Activated T-cell treated with anti-CD3 and anti-CD28 coated beads, Interleukin-2, amount 50 U/mL, for 72 hours (primary cell): ENCODE measurements at regions not wholly inside any gene's neighbourhood (a gene's known extent, or its start where the extent isn't known, plus 50 kb on each side); places are given as distances from the start of the nearest gene placed in this dataset.

Experiments
- ATAC-seq, 2 donors: fragments of 150-1000 bp; cut with Tn5 transposase; replicated peaks in 1 of 2; 2 replicates each; pipeline ENCODE4 v1.10.0; 2021; ENCODE audit warnings: moderate library complexity in 2 of 2, mild to moderate bottlenecking in 1 of 2
- DNase-seq, 2 donors: peaks; one replicate each; pipeline ENCODE4 v3.0.0; 2021 to 2022; ENCODE audit warnings: mixed read lengths in 1 of 2
- H3K27ac Mint-ChIP-seq: one replicate; pipeline ENCODE4 v1.8.0; 2022; ENCODE audit warnings: mild to moderate bottlenecking, moderate library complexity, mixed read lengths
- H3K27me3 Mint-ChIP-seq: one replicate; pipeline ENCODE4 v1.8.0; 2022; ENCODE audit warnings: low read depth, mixed read lengths
- H3K36me3 Mint-ChIP-seq, 2 donors: one replicate each; pipeline ENCODE4 v1.8.0; 2022; ENCODE audit warnings: mixed read lengths in 2 of 2, mild to moderate bottlenecking in 1 of 2; ENCODE audit not compliant: insufficient read depth in 2 of 2
- H3K4me1 Mint-ChIP-seq: one replicate; pipeline ENCODE4 v1.8.0; 2022; ENCODE audit warnings: low read depth, mixed read lengths
- H3K4me3 Mint-ChIP-seq, 2 donors: one replicate each; pipeline ENCODE4 v1.8.0; 2022; ENCODE audit warnings: mild to moderate bottlenecking in 2 of 2, mixed read lengths in 2 of 2, moderate library complexity in 2 of 2
- H3K9me3 Mint-ChIP-seq, 2 donors: one replicate each; pipeline ENCODE4 v1.8.0; 2022; ENCODE audit warnings: mixed read lengths in 2 of 2

GRCh38 chr3:117547956-117548550, 838.5 kb downstream of the TUSC7 start:
- DNase-seq (no peak), ATAC-seq (no peak)
- H3K4me1 Mint-ChIP-seq, result no peaks in the 10 kb centered on the region
- H3K4me3 Mint-ChIP-seq, result no peak overlapping the region
- no peaks in the 10 kb centered on the region for H3K27me3 Mint-ChIP-seq
- peaks cover 4 to 6% of the 10 kb centered on the region in 2 donors for H3K9me3 Mint-ChIP-seq
- no peak overlapping the region for H3K27ac Mint-ChIP-seq
- H3K36me3 Mint-ChIP-seq, result no peaks in the 10 kb centered on the region

- Mint-ChIP-seq H3K9me3 (peaks cover 5 to 6% of the 10 kb centered on the region in 2 donors), H3K36me3 (no peaks in the 10 kb centered on the region), H3K27ac (no peak overlapping the region), H3K4me3 (no peak overlapping the region), H3K4me1 (no peaks in the 10 kb centered on the region), H3K27me3 (no peaks in the 10 kb centered on the region)
- ATAC-seq, result no peak
- no peak for DNase-seq
These were observed 839.0 kb downstream of the TUSC7 start for GRCh38 chr3:117548600-117548999.

- DNase-seq (no peak), ATAC-seq (no peak)
- H3K36me3 Mint-ChIP-seq, result no peaks in the 10 kb centered on the region
- no peaks in the 10 kb centered on the region for H3K4me1 Mint-ChIP-seq
- H3K27me3 Mint-ChIP-seq, result no peaks in the 10 kb centered on the region
- H3K9me3 Mint-ChIP-seq, result peaks cover 1 to 4% of the 10 kb centered on the region in 2 donors
- H3K4me3 Mint-ChIP-seq, result no peak overlapping the region
- H3K27ac Mint-ChIP-seq, result no peak overlapping the region
These were observed 840.1 kb downstream of the TUSC7 start for GRCh38 chr3:117549716-117550115.

- H3K27me3 Mint-ChIP-seq, result no peaks in the 10 kb centered on the region
- H3K4me3 Mint-ChIP-seq, result no peak overlapping the region
- ATAC-seq (no peak), DNase-seq (no peak)
- H3K36me3 Mint-ChIP-seq, result no peaks in the 10 kb centered on the region
- H3K27ac Mint-ChIP-seq, result no peak overlapping the region
- H3K9me3 Mint-ChIP-seq, result peaks cover 1 to 4% of the 10 kb centered on the region in 2 donors
- H3K4me1 Mint-ChIP-seq, result no peaks in the 10 kb centered on the region
These were observed 841.2 kb downstream of the TUSC7 start for GRCh38 chr3:117550766-117551165.

GRCh38 chr3:117553461-117553860, 843.9 kb downstream of the TUSC7 start:
- Mint-ChIP-seq H3K27ac (no peak overlapping the region), H3K9me3 (peaks cover 1 to 4% of the 10 kb centered on the region in 2 donors)
- ATAC-seq, result no peak

GRCh38 chr3:117556646-117557407, 847.2 kb downstream of the TUSC7 start:
- ATAC-seq, result no peak
- no peaks in the 10 kb centered on the region for H3K27me3 Mint-ChIP-seq
- peaks cover 3 to 8% of the 10 kb centered on the region in 2 donors for H3K9me3 Mint-ChIP-seq
- no peak overlapping the region for H3K27ac Mint-ChIP-seq
- no peaks in the 10 kb centered on the region for H3K36me3 Mint-ChIP-seq
- no peaks in the 10 kb centered on the region for H3K4me1 Mint-ChIP-seq
- DNase-seq, result no peak
- no peak overlapping the region for H3K4me3 Mint-ChIP-seq

More at GRCh38 chr3:117553461-117553860, 843.9 kb downstream of the TUSC7 start:
- H3K36me3 Mint-ChIP-seq, result no peaks in the 10 kb centered on the region
- H3K4me1 Mint-ChIP-seq, result no peaks in the 10 kb centered on the region
- H3K4me3 Mint-ChIP-seq, result no peak overlapping the region
- DNase-seq, result no peak
- H3K27me3 Mint-ChIP-seq, result no peaks in the 10 kb centered on the region

- no peak for DNase-seq
- Mint-ChIP-seq H3K9me3 (peaks cover 3 to 6% of the 10 kb centered on the region in 2 donors), H3K36me3 (no peaks in the 10 kb centered on the region), H3K4me3 (no peak overlapping the region), H3K4me1 (no peaks in the 10 kb centered on the region), H3K27ac (no peak overlapping the region), H3K27me3 (no peaks in the 10 kb centered on the region)
- ATAC-seq, result no peak
These were observed 848.0 kb downstream of the TUSC7 start for GRCh38 chr3:117557464-117558090.

- Mint-ChIP-seq H3K27me3 (no peaks in the 10 kb centered on the region), H3K27ac (no peak overlapping the region), H3K36me3 (no peaks in the 10 kb centered on the region), H3K4me1 (no peaks in the 10 kb centered on the region), H3K4me3 (no peak overlapping the region), H3K9me3 (peaks cover 5 to 8% of the 10 kb centered on the region in 2 donors)
- no peak for DNase-seq
- ATAC-seq, result no peak
These were observed 849.1 kb downstream of the TUSC7 start for GRCh38 chr3:117558681-117559080.

GRCh38 chr3:117562000-117562399, 852.4 kb downstream of the TUSC7 start:
- Mint-ChIP-seq H3K36me3 (no peaks in the 10 kb centered on the region), H3K27ac (no peak overlapping the region), H3K4me1 (no peaks in the 10 kb centered on the region), H3K27me3 (no peaks in the 10 kb centered on the region), H3K4me3 (no peak overlapping the region), H3K9me3 (peaks cover 9 to 10% of the 10 kb centered on the region in 2 donors)
- ATAC-seq (no peak), DNase-seq (no peak)

- ATAC-seq (no peak), DNase-seq (no peak)
- H3K4me3 Mint-ChIP-seq, result no peak overlapping the region
- H3K4me1 Mint-ChIP-seq, result no peaks in the 10 kb centered on the region
- no peaks in the 10 kb centered on the region for H3K36me3 Mint-ChIP-seq
- H3K9me3 Mint-ChIP-seq, result peaks cover 8 to 10% of the 10 kb centered on the region in 2 donors
- no peaks in the 10 kb centered on the region for H3K27me3 Mint-ChIP-seq
- no peak overlapping the region for H3K27ac Mint-ChIP-seq
These were observed 853.5 kb downstream of the TUSC7 start for GRCh38 chr3:117563063-117563462.

- H3K27me3 Mint-ChIP-seq, result no peaks in the 10 kb centered on the region
- ATAC-seq, result no peak
These were observed 856.2 kb downstream of the TUSC7 start for GRCh38 chr3:117565777-117566176.

GRCh38 chr3:117566926-117567325, 857.3 kb downstream of the TUSC7 start:
- no peaks in the 10 kb centered on the region for H3K4me1 Mint-ChIP-seq
- H3K9me3 Mint-ChIP-seq, result peaks cover 6 to 8% of the 10 kb centered on the region in 2 donors
- ATAC-seq (no peak), DNase-seq (no peak)
- no peak overlapping the region for H3K27ac Mint-ChIP-seq
- H3K36me3 Mint-ChIP-seq, result no peaks in the 10 kb centered on the region
- H3K4me3 Mint-ChIP-seq, result no peak overlapping the region
- no peaks in the 10 kb centered on the region for H3K27me3 Mint-ChIP-seq

More at GRCh38 chr3:117565777-117566176, 856.2 kb downstream of the TUSC7 start:
- peaks cover 6 to 8% of the 10 kb centered on the region in 2 donors for H3K9me3 Mint-ChIP-seq
- DNase-seq, result no peak
- no peak overlapping the region for H3K4me3 Mint-ChIP-seq
- no peak overlapping the region for H3K27ac Mint-ChIP-seq
- no peaks in the 10 kb centered on the region for H3K36me3 Mint-ChIP-seq
- no peaks in the 10 kb centered on the region for H3K4me1 Mint-ChIP-seq

GRCh38 chr3:117567382-117567781, 857.8 kb downstream of the TUSC7 start:
- Mint-ChIP-seq H3K4me1 (no peaks in the 10 kb centered on the region), H3K4me3 (no peak overlapping the region), H3K36me3 (no peaks in the 10 kb centered on the region), H3K9me3 (peaks cover 6 to 8% of the 10 kb centered on the region in 2 donors), H3K27me3 (no peaks in the 10 kb centered on the region), H3K27ac (no peak overlapping the region)
- DNase-seq (no peak), ATAC-seq (no peak)
